NCI-H1105 treated with DMSO at 0.1 percent for 48 hours (cell line): ENCODE measurements at regions not wholly inside any gene's neighbourhood (a gene's known extent, or its start where the extent isn't known, plus 50 kb on each side); places are given as distances from the start of the nearest gene placed in this dataset.
"Not testable (repeated sequence)": the region's sequence is repeated elsewhere in the genome, so short reads cannot be mapped to it uniquely, and the experiment has no call there.

ENCODE experiments used
- DNase-seq: peaks from one replicate; lab custom pipeline; 2025; lab: John Stamatoyannopoulos, UW

- DNase-seq: no peak
These were observed 218.7 kb upstream of the PELI2 start for GRCh38 chr14:55899531-55899930.

GRCh38 chr14:55900749-55901148, 217.5 kb upstream of the PELI2 start:
- DNase-seq: no peak

GRCh38 chr14:55901291-55901690, 216.9 kb upstream of the PELI2 start:
- DNase-seq: no peak

GRCh38 chr14:55902241-55902640, 216.0 kb upstream of the PELI2 start:
- DNase-seq: no peak

- no peak for DNase-seq
These were observed 214.1 kb upstream of the PELI2 start for GRCh38 chr14:55904086-55904485.

GRCh38 chr14:55908106-55908505, 210.1 kb upstream of the PELI2 start:
- no peak for DNase-seq

- no peak for DNase-seq
These were observed 208.3 kb upstream of the PELI2 start for GRCh38 chr14:55909879-55910278.

- DNase-seq: no peak
These were observed 207.5 kb upstream of the PELI2 start for GRCh38 chr14:55910601-55911243.

GRCh38 chr14:55911776-55912175, 206.4 kb upstream of the PELI2 start:
- no peak for DNase-seq

- DNase-seq: no peak
These were observed 205.9 kb upstream of the PELI2 start for GRCh38 chr14:55912344-55912743.

- no peak for DNase-seq
These were observed 204.7 kb upstream of the PELI2 start for GRCh38 chr14:55913324-55914025.

GRCh38 chr14:55914771-55915170, 203.4 kb upstream of the PELI2 start:
- DNase-seq: no peak

GRCh38 chr14:55915456-55915855, 202.8 kb upstream of the PELI2 start:
- DNase-seq: no peak

GRCh38 chr14:55919800-55920199, 198.4 kb upstream of the PELI2 start:
- not testable (repeated sequence) for DNase-seq

GRCh38 chr14:55921511-55921910, 196.7 kb upstream of the PELI2 start:
- no peak for DNase-seq

GRCh38 chr14:55926007-55926406, 192.2 kb upstream of the PELI2 start:
- DNase-seq: peak; percentile 59

GRCh38 chr14:55927028-55927427, 191.2 kb upstream of the PELI2 start:
- no peak for DNase-seq

GRCh38 chr14:55928276-55928675, 189.9 kb upstream of the PELI2 start:
- DNase-seq: peak; percentile 25

GRCh38 chr14:55929136-55929535, 189.1 kb upstream of the PELI2 start:
- DNase-seq: no peak

- no peak for DNase-seq
These were observed 188.0 kb upstream of the PELI2 start for GRCh38 chr14:55930016-55930784.

GRCh38 chr14:55936691-55937090, 181.5 kb upstream of the PELI2 start:
- DNase-seq: no peak

- peak; percentile 45 for DNase-seq
These were observed 179.9 kb upstream of the PELI2 start for GRCh38 chr14:55938249-55938791.
